ENCODE measurements at regions not wholly inside any gene's neighbourhood (a gene's known extent, or its start where the extent isn't known, plus 50 kb on each side); places are given as distances from the start of the nearest gene placed in this dataset.
"Not testable (repeated sequence)": the region's sequence is repeated elsewhere in the genome, so short reads cannot be mapped to it uniquely, and the experiment has no call there.

- Histone ChIP-seq H4K20me1 (ENCODE audit: insufficient read depth, low read length) (no peaks in the 10 kb centered on the region; the same call in 1 of the 2 replicates), H3K27ac (ENCODE audit: low read depth, low read length, poor library complexity, severe bottlenecking) (no peak overlapping the region), H3K4me1 (ENCODE audit: insufficient read depth, low read length, poor library complexity, severe bottlenecking) (no peaks in the 10 kb centered on the region), H3K36me3 (ENCODE audit: insufficient read depth, low read length) (no peaks in the 10 kb centered on the region), H2AFZ (ENCODE audit: low read length) (no peak overlapping the region), H3K4me2 (ENCODE audit: low read length) (no peak overlapping the region), H3K79me2 (ENCODE audit: insufficient read depth, low read depth, low read length) (no peaks in the 10 kb centered on the region), H3K9me3 (ENCODE audit: low read length) (no peaks in the 10 kb centered on the region), H3K4me3 (ENCODE audit: low read depth, low read length, poor library complexity, severe bottlenecking) (no peak overlapping the region), H3K9me2 (ENCODE audit: insufficient read depth, low read length) (no peaks in the 10 kb centered on the region)
- ChIA-PET CTCF (ENCODE audit: unreplicated experiment) (no interaction called here), POLR2A (no interaction called here)
- intact Hi-C loops (cut with micrococcal nuclease; ENCODE audit: unreplicated experiment), result no loop called here
- no TSS peak for BruUV-seq (replicated peaks)
- TF ChIP-seq EZH2phosphoT487 (IDR thresholded peaks at IDR 0.05; ENCODE audit: borderline replicate concordance, low read depth, low read length), result no peak
- no peak for TF ChIP-seq CTCF (conservative IDR thresholded peaks at IDR 0.05; ENCODE audit: low read length)
- no peak for DNase-seq (ENCODE audit: low spot score)
Observed at GRCh38 chr6:6744551-6744950, 156.0 kb downstream of the LY86 start.

GRCh38 chr6:6745637-6746332, 157.3 kb downstream of the LY86 start:
- H3K79me2 ChIP-seq (ENCODE audit: insufficient read depth, low read depth, low read length); H3K27ac ChIP-seq (ENCODE audit: low read depth, low read length, poor library complexity, severe bottlenecking); CTCF ChIA-PET (ENCODE audit: unreplicated experiment); POLR2A ChIA-PET; H3K36me3 ChIP-seq (ENCODE audit: insufficient read depth, low read length); H4K20me1 ChIP-seq (ENCODE audit: insufficient read depth, low read length); H3K9me2 ChIP-seq (ENCODE audit: insufficient read depth, low read length); H3K9me3 ChIP-seq (ENCODE audit: low read length); H3K4me2 ChIP-seq (ENCODE audit: low read length); DNase-seq (ENCODE audit: low spot score); intact Hi-C loops (cut with micrococcal nuclease; ENCODE audit: unreplicated experiment); H3K4me3 ChIP-seq (ENCODE audit: low read depth, low read length, poor library complexity, severe bottlenecking); BruUV-seq (replicated peaks); H3K4me1 ChIP-seq (ENCODE audit: insufficient read depth, low read length, poor library complexity, severe bottlenecking); H2AFZ ChIP-seq (ENCODE audit: low read length): not testable (repeated sequence)

GRCh38 chr6:6746333-6746969, 157.9 kb downstream of the LY86 start:
- Histone ChIP-seq H3K4me2 (ENCODE audit: low read length) (no peak overlapping the region), H3K4me3 (ENCODE audit: low read depth, low read length, poor library complexity, severe bottlenecking) (no peak overlapping the region), H3K79me2 (ENCODE audit: insufficient read depth, low read depth, low read length) (no peaks in the 10 kb centered on the region), H3K9me2 (ENCODE audit: insufficient read depth, low read length) (no peaks in the 10 kb centered on the region), H3K36me3 (ENCODE audit: insufficient read depth, low read length) (no peaks in the 10 kb centered on the region), H3K27ac (ENCODE audit: low read depth, low read length, poor library complexity, severe bottlenecking) (no peak overlapping the region), H3K4me1 (ENCODE audit: insufficient read depth, low read length, poor library complexity, severe bottlenecking) (no peaks in the 10 kb centered on the region), H3K9me3 (ENCODE audit: low read length) (no peaks in the 10 kb centered on the region), H2AFZ (ENCODE audit: low read length) (no peak overlapping the region), H4K20me1 (ENCODE audit: insufficient read depth, low read length) (no peaks in the 10 kb centered on the region; the same call in 1 of the 2 replicates)
- no TSS peak for BruUV-seq (replicated peaks)
- intact Hi-C loops (cut with micrococcal nuclease; ENCODE audit: unreplicated experiment), result no loop called here
- ChIA-PET CTCF (ENCODE audit: unreplicated experiment) (no interaction called here), POLR2A (no interaction called here)
- no peak for TF ChIP-seq CTCF (conservative IDR thresholded peaks at IDR 0.05; ENCODE audit: low read length)
- TF ChIP-seq EZH2phosphoT487 (IDR thresholded peaks at IDR 0.05; ENCODE audit: borderline replicate concordance, low read depth, low read length), result no peak
- no peak for DNase-seq (ENCODE audit: low spot score)
